ENCODE measurements at regions not wholly inside any gene's neighbourhood (a gene's known extent, or its start where the extent isn't known, plus 50 kb on each side); places are given as distances from the start of the nearest gene placed in this dataset.

DNA sequence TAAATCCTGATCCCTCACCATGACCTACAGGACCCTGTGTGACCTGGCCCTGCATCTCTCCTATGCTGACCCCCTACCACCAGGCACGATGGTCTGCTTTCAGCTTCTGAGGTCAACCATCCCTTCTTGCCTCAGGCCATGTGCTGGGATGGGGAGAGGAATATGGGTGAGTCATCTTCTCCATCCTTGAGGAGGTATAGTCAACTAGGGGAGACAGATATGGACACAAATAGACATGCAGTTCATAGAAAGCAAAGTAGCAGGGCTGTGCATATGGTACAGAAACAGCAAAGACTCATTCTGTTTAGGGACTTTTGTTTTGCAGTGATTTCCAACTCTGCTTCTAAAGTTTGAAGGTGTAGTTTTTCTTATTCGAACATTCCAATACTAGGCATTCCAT is 250.8 kb upstream of the FGGY start:
- TF ChIP-seq, protein P1, sequence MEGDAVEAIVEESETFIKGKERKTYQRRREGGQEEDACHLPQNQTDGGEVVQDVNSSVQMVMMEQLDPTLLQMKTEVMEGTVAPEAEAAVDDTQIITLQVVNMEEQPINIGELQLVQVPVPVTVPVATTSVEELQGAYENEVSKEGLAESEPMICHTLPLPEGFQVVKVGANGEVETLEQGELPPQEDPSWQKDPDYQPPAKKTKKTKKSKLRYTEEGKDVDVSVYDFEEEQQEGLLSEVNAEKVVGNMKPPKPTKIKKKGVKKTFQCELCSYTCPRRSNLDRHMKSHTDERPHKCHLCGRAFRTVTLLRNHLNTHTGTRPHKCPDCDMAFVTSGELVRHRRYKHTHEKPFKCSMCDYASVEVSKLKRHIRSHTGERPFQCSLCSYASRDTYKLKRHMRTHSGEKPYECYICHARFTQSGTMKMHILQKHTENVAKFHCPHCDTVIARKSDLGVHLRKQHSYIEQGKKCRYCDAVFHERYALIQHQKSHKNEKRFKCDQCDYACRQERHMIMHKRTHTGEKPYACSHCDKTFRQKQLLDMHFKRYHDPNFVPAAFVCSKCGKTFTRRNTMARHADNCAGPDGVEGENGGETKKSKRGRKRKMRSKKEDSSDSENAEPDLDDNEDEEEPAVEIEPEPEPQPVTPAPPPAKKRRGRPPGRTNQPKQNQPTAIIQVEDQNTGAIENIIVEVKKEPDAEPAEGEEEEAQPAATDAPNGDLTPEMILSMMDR (IDR thresholded peaks at IDR 0.05; ENCODE audit: extremely low read depth, low read depth, low read length) = no peak
- Histone ChIP-seq H3K27ac (ENCODE audit: low read depth, low read length) (no peak overlapping the region), H3K9me3 (ENCODE audit: low read depth, low read length) (no peaks in the 10 kb centered on the region), H3K36me3 (ENCODE audit: insufficient read depth, low read length) (no peaks in the 10 kb centered on the region), H3K4me1 (ENCODE audit: insufficient read depth, low read length) (peaks cover 28% of the 10 kb centered on the region), H3K4me2 (ENCODE audit: insufficient read depth, low read length) (no peak overlapping the region), H3K27me3 (ENCODE audit: insufficient read depth, low read length) (no peaks in the 10 kb centered on the region), H3K79me2 (ENCODE audit: insufficient read depth, low read length) (no peaks in the 10 kb centered on the region), H3K4me3 (ENCODE audit: insufficient read depth, low read length) (no peak overlapping the region), H4K20me1 (ENCODE audit: insufficient read depth, low read length) (no peaks in the 10 kb centered on the region), H2AFZ (ENCODE audit: low read length) (no peak overlapping the region)
- no peak for DNase-seq (ENCODE audit: insufficient read length, low spot score, missing footprints)

DNA sequence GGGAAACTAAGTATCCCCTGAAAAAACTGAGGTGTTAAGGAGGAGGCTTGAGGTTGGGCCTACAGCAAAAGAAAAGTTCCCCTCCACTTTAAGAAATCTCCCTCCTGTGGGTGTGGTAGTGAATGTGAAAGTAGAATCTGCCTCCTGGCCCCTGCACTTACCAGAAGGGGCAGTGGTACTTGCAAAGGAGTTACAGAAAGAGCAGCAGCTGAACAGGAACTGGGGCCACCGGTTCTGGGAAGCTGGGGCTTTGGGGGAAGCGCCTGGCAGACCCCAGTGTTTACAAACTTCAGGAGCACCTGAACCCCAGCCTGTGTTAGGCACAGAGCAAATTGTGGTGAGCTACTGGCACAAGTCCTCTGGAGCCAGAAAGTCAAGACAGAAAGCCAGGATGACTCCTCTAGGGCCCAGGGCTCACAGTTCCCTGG is 250.2 kb upstream of the FGGY start:
- Histone ChIP-seq H3K9me3 (ENCODE audit: low read depth, low read length) (no peaks in the 10 kb centered on the region), H3K4me3 (ENCODE audit: insufficient read depth, low read length) (no peak overlapping the region), H3K4me1 (ENCODE audit: insufficient read depth, low read length) (peaks cover 23% of the 10 kb centered on the region), H2AFZ (ENCODE audit: low read length) (peak overlapping the region; percentile 54), H3K27ac (ENCODE audit: low read depth, low read length) (no peak overlapping the region), H3K36me3 (ENCODE audit: insufficient read depth, low read length) (no peaks in the 10 kb centered on the region), H3K27me3 (ENCODE audit: insufficient read depth, low read length) (no peaks in the 10 kb centered on the region), H3K4me2 (ENCODE audit: insufficient read depth, low read length) (no peak overlapping the region), H3K79me2 (ENCODE audit: insufficient read depth, low read length) (no peaks in the 10 kb centered on the region), H4K20me1 (ENCODE audit: insufficient read depth, low read length) (no peaks in the 10 kb centered on the region)
- TF ChIP-seq, protein P1 (IDR thresholded peaks at IDR 0.05; ENCODE audit: extremely low read depth, low read depth, low read length) = no peak
- DNase-seq (ENCODE audit: insufficient read length, low spot score, missing footprints) = no peak

DNA sequence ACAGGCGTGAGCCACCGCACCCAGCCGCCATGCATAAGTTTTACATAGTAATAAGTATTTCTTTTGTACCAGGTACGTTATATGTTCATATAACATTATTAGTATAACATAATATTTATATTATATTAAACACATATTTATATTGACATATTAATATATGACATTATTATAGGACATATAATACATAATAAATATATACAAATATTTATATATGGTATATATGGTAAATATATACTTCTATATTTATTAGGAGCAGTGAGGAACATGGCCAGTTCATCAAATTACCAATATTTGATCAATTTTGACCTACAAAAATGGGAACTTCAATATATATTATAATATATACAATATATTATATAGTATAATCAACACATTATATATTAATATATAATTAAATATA is 245.9 kb upstream of the FGGY start:
- Histone ChIP-seq H3K9me3 (ENCODE audit: low read depth, low read length) (no peaks in the 10 kb centered on the region), H2AFZ (ENCODE audit: low read length) (no peak overlapping the region), H3K27me3 (ENCODE audit: insufficient read depth, low read length) (no peaks in the 10 kb centered on the region), H4K20me1 (ENCODE audit: insufficient read depth, low read length) (no peaks in the 10 kb centered on the region), H3K27ac (ENCODE audit: low read depth, low read length) (no peak overlapping the region), H3K79me2 (ENCODE audit: insufficient read depth, low read length) (no peaks in the 10 kb centered on the region), H3K4me3 (ENCODE audit: insufficient read depth, low read length) (no peak overlapping the region), H3K4me1 (ENCODE audit: insufficient read depth, low read length) (no peaks in the 10 kb centered on the region), H3K4me2 (ENCODE audit: insufficient read depth, low read length) (no peak overlapping the region), H3K36me3 (ENCODE audit: insufficient read depth, low read length) (no peaks in the 10 kb centered on the region)
- TF ChIP-seq, protein P1 (IDR thresholded peaks at IDR 0.05; ENCODE audit: extremely low read depth, low read depth, low read length) = no peak
- DNase-seq (ENCODE audit: insufficient read length, low spot score, missing footprints) = no peak

DNA sequence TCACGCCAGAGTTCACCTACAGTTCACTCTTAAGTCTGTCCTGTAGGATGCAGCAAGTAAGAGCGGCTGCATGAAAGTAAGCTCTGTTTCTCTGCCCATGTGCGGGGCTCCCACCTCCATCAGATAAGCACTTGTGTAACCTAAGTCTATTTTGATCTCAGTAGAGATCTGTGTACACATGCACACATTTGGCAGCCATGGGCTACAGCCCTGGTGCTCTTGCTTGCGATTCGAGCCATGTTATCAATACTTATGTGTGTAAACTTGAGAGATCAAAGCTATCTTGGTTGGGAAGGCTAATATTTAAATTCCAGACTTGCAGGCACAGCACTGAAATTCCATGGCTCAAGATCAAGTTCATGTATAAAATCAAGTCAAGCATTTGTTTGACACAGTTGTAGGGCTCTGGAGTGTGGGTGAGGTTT is 244.7 kb upstream of the FGGY start:
- no peak overlapping the region for H3K27ac ChIP-seq (ENCODE audit: low read depth, low read length)
- no peaks in the 10 kb centered on the region for H4K20me1 ChIP-seq (ENCODE audit: insufficient read depth, low read length)
- H3K79me2 ChIP-seq (ENCODE audit: insufficient read depth, low read length) = no peaks in the 10 kb centered on the region
- H3K27me3 ChIP-seq (ENCODE audit: insufficient read depth, low read length) = no peaks in the 10 kb centered on the region
- H3K4me1 ChIP-seq (ENCODE audit: insufficient read depth, low read length) = peaks cover 4% of the 10 kb centered on the region
- TF ChIP-seq, protein P1 (IDR thresholded peaks at IDR 0.05; ENCODE audit: extremely low read depth, low read depth, low read length) = no peak
- H3K36me3 ChIP-seq (ENCODE audit: insufficient read depth, low read length) = no peaks in the 10 kb centered on the region
- DNase-seq (ENCODE audit: insufficient read length, low spot score, missing footprints) = peak; percentile 68
- no peak overlapping the region for H3K4me3 ChIP-seq (ENCODE audit: insufficient read depth, low read length)
- no peaks in the 10 kb centered on the region for H3K9me3 ChIP-seq (ENCODE audit: low read depth, low read length)
- no peak overlapping the region for H3K4me2 ChIP-seq (ENCODE audit: insufficient read depth, low read length)
- H2AFZ ChIP-seq (ENCODE audit: low read length) = no peak overlapping the region

Measured in osteoblast (primary cell).